ENCODE measurements at regions not wholly inside any gene's neighbourhood (a gene's known extent, or its start where the extent isn't known, plus 50 kb on each side); places are given as distances from the start of the nearest gene placed in this dataset.

- TF ChIP-seq CTCF (IDR thresholded peaks at IDR 0.05; ENCODE audit: low read length) (no peak), EZH2 (optimal IDR thresholded peaks at IDR 0.05; ENCODE audit: low read depth, low read length) (no peak)
These were observed 442.9 kb downstream of the HTR7 start for GRCh38 chr10:90414926-90415325.

All from MM.1S (cell line).